GM06990 (cell line): ENCODE measurements at regions not wholly inside any gene's neighbourhood (a gene's known extent, or its start where the extent isn't known, plus 50 kb on each side); places are given as distances from the start of the nearest gene placed in this dataset.

ENCODE experiments used
- DNase-seq: peaks from one replicate; pipeline ENCODE4 v3.0.0-alpha.2; 2011; ENCODE audit not compliant: insufficient read length; ENCODE audit errors: extremely low read depth
- H3K27me3 ChIP-seq: replicated peaks from 2 replicates; pipeline ENCODE4 v1.6.0; 2011; ENCODE audit warnings: low read length; ENCODE audit not compliant: control insufficient read depth, insufficient read depth
- H3K36me3 ChIP-seq: 2 replicates; pipeline ENCODE4 v1.5.1; 2011; ENCODE audit warnings: low read length; ENCODE audit not compliant: control insufficient read depth, insufficient read depth
- H3K4me3 ChIP-seq: replicated peaks from 2 replicates; pipeline ENCODE4 v1.5.1; 2011; ENCODE audit warnings: low read depth, mild to moderate bottlenecking, control low read depth, low read length
- TF ChIP-seq, protein P1 (sequence below): IDR thresholded peaks from 2 replicates; pipeline ENCODE4 v1.5.1; 2011; ENCODE audit warnings: low read length, control low read depth, mild to moderate bottlenecking, inconsistent platforms; ENCODE audit not compliant: insufficient read depth, poor library complexity, severe bottlenecking

DNA sequence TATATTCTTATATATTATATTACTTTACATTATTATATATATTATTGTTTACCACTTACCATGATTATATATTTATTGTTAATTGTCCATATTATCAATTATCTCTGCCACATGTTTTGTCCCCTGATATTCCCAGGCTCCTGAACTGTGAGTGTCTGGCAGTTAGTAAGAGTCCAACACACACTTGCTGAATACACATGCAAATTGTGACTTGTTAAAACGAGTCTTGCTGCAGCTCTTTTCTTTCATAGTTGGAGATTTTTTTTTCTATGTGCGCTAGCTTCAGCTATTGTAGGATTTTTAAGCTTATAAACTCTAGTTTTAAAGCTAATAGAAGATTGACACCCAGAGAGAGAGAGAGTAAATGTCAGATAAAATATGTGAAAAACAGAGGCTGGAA is 207.8 kb upstream of the FAM3C start:
- H3K36me3 ChIP-seq, result no peaks in the 10 kb centered on the region
- no peak for DNase-seq
- H3K27me3 ChIP-seq, result no peaks in the 10 kb centered on the region
- H3K4me3 ChIP-seq, result no peak overlapping the region
- TF ChIP-seq, protein P1, sequence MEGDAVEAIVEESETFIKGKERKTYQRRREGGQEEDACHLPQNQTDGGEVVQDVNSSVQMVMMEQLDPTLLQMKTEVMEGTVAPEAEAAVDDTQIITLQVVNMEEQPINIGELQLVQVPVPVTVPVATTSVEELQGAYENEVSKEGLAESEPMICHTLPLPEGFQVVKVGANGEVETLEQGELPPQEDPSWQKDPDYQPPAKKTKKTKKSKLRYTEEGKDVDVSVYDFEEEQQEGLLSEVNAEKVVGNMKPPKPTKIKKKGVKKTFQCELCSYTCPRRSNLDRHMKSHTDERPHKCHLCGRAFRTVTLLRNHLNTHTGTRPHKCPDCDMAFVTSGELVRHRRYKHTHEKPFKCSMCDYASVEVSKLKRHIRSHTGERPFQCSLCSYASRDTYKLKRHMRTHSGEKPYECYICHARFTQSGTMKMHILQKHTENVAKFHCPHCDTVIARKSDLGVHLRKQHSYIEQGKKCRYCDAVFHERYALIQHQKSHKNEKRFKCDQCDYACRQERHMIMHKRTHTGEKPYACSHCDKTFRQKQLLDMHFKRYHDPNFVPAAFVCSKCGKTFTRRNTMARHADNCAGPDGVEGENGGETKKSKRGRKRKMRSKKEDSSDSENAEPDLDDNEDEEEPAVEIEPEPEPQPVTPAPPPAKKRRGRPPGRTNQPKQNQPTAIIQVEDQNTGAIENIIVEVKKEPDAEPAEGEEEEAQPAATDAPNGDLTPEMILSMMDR, result no peak

DNA sequence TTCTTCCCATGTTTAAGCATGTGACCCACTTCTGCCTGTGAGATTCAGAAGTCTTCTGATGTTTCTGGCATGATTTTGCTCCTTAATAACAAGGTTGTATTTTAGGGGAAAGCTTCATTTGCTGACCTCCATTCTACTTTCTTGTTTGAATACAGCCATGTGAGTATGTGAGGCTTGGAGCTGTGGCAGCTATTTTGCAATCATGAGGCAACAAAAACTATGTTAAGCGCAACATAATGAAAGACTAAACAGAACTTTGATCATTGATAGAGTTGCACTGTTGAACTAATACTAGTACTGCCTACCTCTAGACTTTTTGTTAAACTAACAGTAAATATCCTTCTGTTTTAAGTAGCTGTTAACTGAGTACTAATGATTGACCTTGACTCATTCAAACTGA is 203.8 kb upstream of the FAM3C start:
- H3K4me3 ChIP-seq, result no peak overlapping the region
- TF ChIP-seq, protein P1, result no peak
- no peak for DNase-seq
- no peaks in the 10 kb centered on the region for H3K36me3 ChIP-seq
- no peaks in the 10 kb centered on the region for H3K27me3 ChIP-seq

DNA sequence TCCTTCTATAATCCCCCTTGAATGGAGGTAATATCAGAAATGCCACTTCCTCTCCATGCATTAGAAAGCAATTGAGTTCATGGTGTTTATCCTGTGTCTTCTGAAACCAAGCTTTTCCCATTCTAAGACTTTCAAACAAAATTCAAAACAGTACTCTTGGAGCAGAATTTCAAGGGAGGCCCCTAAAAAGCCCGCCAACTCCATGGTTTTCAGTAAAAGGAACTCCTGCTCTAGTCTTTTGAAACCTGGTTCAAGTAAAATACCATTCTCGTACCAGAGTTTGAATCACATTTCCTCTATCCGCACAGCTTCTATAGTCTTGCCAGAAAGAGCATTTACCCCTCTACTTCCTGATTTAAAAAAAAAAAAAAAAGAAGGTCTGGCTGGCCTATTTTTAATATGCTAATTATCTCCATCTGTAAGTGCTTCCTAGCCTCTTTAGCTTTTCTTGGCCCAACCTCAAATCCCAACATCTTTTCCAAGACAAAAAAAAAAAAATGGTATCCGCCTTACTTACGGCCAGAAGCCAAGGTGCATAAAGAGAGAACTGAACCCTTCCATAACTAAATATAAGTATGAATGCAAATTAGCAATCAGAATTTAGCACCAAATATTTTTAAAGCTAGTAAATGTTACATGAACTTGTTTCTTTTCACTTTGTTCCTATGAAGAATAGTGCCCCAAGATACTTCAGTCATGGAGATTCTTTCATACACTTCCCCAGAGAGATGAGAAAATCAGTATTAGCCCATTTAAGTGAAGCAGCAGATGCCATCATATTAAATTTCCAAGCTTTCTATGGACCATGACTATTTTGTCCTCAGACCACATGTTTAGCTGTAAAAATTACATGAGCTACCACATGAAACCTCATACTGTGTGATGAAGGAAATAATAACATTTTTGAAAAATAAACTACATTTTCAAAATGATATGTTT is 199.9 kb upstream of the FAM3C start:
- Histone ChIP-seq H3K36me3 (no peaks in the 10 kb centered on the region), H3K27me3 (no peaks in the 10 kb centered on the region; the same call in 1 of the 2 replicates), H3K4me3 (no peak overlapping the region)
- TF ChIP-seq, protein P1, result no peak
- no peak for DNase-seq

DNA sequence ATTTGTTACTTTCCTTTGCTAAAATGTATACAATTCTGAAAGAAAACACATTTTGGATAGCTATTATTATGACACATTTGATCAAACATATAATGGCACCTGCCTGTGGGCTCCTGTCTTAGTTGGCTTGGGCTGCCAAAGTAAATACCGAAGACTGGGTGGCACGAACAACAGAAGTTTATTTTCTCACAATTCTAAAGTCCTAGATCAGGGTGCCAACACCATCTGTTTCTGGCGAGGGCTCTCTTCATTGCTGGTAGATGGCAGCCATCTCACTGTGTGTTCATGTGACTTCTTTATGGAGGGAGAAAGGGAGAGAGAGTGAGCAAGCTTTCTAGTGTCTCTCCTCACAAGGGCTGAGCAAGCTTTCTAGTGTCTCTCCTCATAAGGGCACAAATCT is 195.8 kb upstream of the FAM3C start:
- no peak for DNase-seq
- TF ChIP-seq, protein P1, result no peak
- Histone ChIP-seq H3K4me3 (no peak overlapping the region), H3K36me3 (no peaks in the 10 kb centered on the region), H3K27me3 (no peaks in the 10 kb centered on the region; the same call in 1 of the 2 replicates)

DNA sequence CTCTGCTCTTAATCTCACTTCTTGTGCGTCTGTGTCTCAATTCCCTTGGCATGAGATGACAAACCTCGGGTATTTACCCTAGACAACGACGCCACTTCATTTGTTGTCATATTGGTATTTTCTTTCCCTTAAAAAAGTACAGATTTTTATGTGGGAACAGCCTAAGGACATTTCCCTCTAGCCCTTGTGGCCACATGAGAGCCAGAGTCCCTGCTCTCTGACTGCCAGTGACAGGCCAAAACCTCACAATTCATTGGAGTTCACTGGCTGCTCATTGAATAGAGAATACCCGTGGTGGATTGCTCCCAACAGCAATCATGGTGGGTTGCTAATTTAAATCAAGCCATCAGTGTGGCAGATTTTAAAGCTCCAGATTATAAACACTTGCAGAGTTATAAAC is 191.3 kb upstream of the FAM3C start:
- TF ChIP-seq, protein P1, result no peak
- no peak for DNase-seq
- Histone ChIP-seq H3K36me3 (no peaks in the 10 kb centered on the region), H3K27me3 (no peaks in the 10 kb centered on the region), H3K4me3 (no peak overlapping the region)
